HCT116 (cell line): ENCODE measurements at regions not wholly inside any gene's neighbourhood (a gene's known extent, or its start where the extent isn't known, plus 50 kb on each side); places are given as distances from the start of the nearest gene placed in this dataset.

Source experiments
- ATAC-seq: fragments of 200-7000 bp; cut with Tn5 transposase; 2 replicates; pipeline ENCODE4 v1.9.1; 2020; ENCODE audit warnings: mild to moderate bottlenecking, moderate library complexity
- BruUV-seq: library from RNA; stranded (reverse); fragments of 400-500 nt; replicated peaks from 2 replicates; lab custom pipeline; 2021; lab: Mats Ljungman, UMichigan
- CTCF ChIA-PET: fragments of 300-600 bp; sonication (Branson Sonifier 250); formaldehyde crosslinking; loops from one replicate; lab custom pipeline; 2021; ENCODE audit warnings: antibody characterized with exemption; lab: Charles Lee
- POLR2A ChIA-PET: fragments of 300-600, 350-600 bp; sonication (Branson Sonifier 250); formaldehyde crosslinking; loops from one replicate; lab custom pipeline; 2021; ENCODE audit warnings: antibody characterized with exemption; lab: Charles Lee
- RAD21 ChIA-PET, 2 experiments: fragments of 300-600 bp; sonication (Branson Sonifier 250); formaldehyde crosslinking; loops; one replicate each; lab custom pipeline; 2023; ENCODE audit warnings: low total read pairs in 2 of 2; ENCODE audit not compliant: uncharacterized antibody in 2 of 2, unreplicated experiment in 2 of 2, low non-redundant PET in 1 of 2; lab: Charles Lee
- DNase-seq: peaks from one replicate; pipeline ENCODE4 v3.0.0-alpha.2; 2010; ENCODE audit warnings: low read depth, low spot score
- H2AFZ ChIP-seq: fragments of 200-600 bp; shearing (Covaris generic), sonication (generic); 2 replicates; pipeline ENCODE4 v1.6.1; 2017; ENCODE audit warnings: low read depth, mixed run types, mixed read lengths, antibody characterized with exemption, low read length; ENCODE audit not compliant: poor library complexity, severe bottlenecking
- H3K27ac ChIP-seq: 2 replicates; pipeline ENCODE4 v1.5.1; 2012; ENCODE audit warnings: low read depth, low read length
- H3K27me3 ChIP-seq: fragments of 200-600 bp; sonication (generic); 2 replicates; pipeline ENCODE4 v1.6.1; 2016; ENCODE audit warnings: mixed run types, low read length, mixed read lengths; ENCODE audit not compliant: insufficient read depth
- H3K36me3 ChIP-seq, 2 experiments: fragments of 200-500 bp in 1 of 2; fragments of 200-600 bp in 1 of 2; sonication (Bioruptor generic) in 1 of 2; sonication (generic) in 1 of 2; 2 replicates each; pipeline versions ENCODE4 v1.5.1 to v1.6.1; 2014 to 2016; ENCODE audit warnings: low read length in 2 of 2, inconsistent platforms in 1 of 2, mixed read lengths in 1 of 2, mixed run types in 1 of 2; ENCODE audit not compliant: insufficient read depth in 2 of 2, control insufficient read depth in 1 of 2
- H3K4me1 ChIP-seq, 2 experiments: fragments of 200-600 bp in 1 of 2; sonication (generic) in 1 of 2; 2 replicates each; pipeline versions ENCODE4 v1.5.1 to v1.6.1; 2012 to 2017; ENCODE audit warnings: low read length in 2 of 2, inconsistent platforms in 1 of 2, mild to moderate bottlenecking in 1 of 2, mixed read lengths in 1 of 2, mixed run types in 1 of 2, moderate library complexity in 1 of 2; ENCODE audit not compliant: insufficient read depth in 2 of 2, control insufficient read depth in 1 of 2
- H3K4me2 ChIP-seq: fragments of 200-600 bp; sonication (generic); 2 replicates; pipeline ENCODE4 v1.6.1; 2017; ENCODE audit warnings: mixed run types, low read length, mixed read lengths
- H3K4me3 ChIP-seq, 2 experiments: fragments of 200-600 bp in 1 of 2; sonication (generic) in 1 of 2; replicated peaks in 1 of 2; 2 replicates each; pipeline ENCODE4 v1.5.1; 2011 to 2016; ENCODE audit warnings: low read length in 2 of 2, control low read depth in 1 of 2, low read depth in 1 of 2, mild to moderate bottlenecking in 1 of 2, mixed read lengths in 1 of 2, mixed run types in 1 of 2
- H3K79me2 ChIP-seq: fragments of 200-600 bp; sonication (generic); 2 replicates; pipeline ENCODE4 v1.6.1; 2017; ENCODE audit warnings: mild to moderate bottlenecking, mixed run types, low read length, moderate library complexity, mixed read lengths; ENCODE audit not compliant: insufficient read depth
- H3K9ac ChIP-seq: fragments of 200-600 bp; sonication (generic); 2 replicates; pipeline ENCODE4 v1.6.1; 2016; ENCODE audit warnings: low read length, mixed read lengths
- H3K9me2 ChIP-seq: fragments of 200-600 bp; sonication (generic), shearing (Covaris generic); 2 replicates; pipeline ENCODE4 v1.6.1; 2017; ENCODE audit warnings: mixed run types, mild to moderate bottlenecking, moderate library complexity; ENCODE audit not compliant: insufficient read depth
- H3K9me3 ChIP-seq, 2 experiments: fragments of 200-500 bp in 1 of 2; fragments of 200-600 bp in 1 of 2; sonication (Bioruptor generic) in 1 of 2; sonication (generic) in 1 of 2; 2 replicates each; pipeline ENCODE4 v1.6.1; 2014 to 2017; ENCODE audit warnings: low read length in 2 of 2, mixed read lengths in 2 of 2, inconsistent platforms in 1 of 2, low read depth in 1 of 2, mild to moderate bottlenecking in 1 of 2, mixed run types in 1 of 2, moderate library complexity in 1 of 2; ENCODE audit not compliant: control insufficient read depth in 1 of 2, insufficient read depth in 1 of 2
- H4K20me1 ChIP-seq: fragments of 200-600 bp; sonication (generic), shearing (Covaris generic); 2 replicates; pipeline ENCODE4 v1.6.1; 2017; ENCODE audit warnings: mixed run types, mild to moderate bottlenecking, moderate library complexity; ENCODE audit not compliant: insufficient read depth
- ATF3 ChIP-seq: IDR thresholded peaks from 2 replicates; pipeline ENCODE4 v1.6.1; 2012
- CEBPB ChIP-seq: IDR thresholded peaks from 2 replicates; pipeline ENCODE4 v1.6.1; 2012; ENCODE audit warnings: low read depth
- CTCF ChIP-seq, 3 experiments: fragments of 200-600 bp in 1 of 3; sonication (generic) in 1 of 3; IDR thresholded peaks in 2 of 3; conservative IDR thresholded peaks in 1 of 3; 2 replicates each; pipeline ENCODE4 v1.5.1; 2012 to 2017; ENCODE audit warnings: low read depth in 2 of 3, low read length in 2 of 3, antibody characterized with exemption in 1 of 3, borderline replicate concordance in 1 of 3, control low read depth in 1 of 3, mild to moderate bottlenecking in 1 of 3, mixed read lengths in 1 of 3, mixed run types in 1 of 3, moderate library complexity in 1 of 3; ENCODE audit not compliant: insufficient read depth in 1 of 3
- ELF1 ChIP-seq: IDR thresholded peaks from 2 replicates; pipeline ENCODE4 v1.6.1; 2012; ENCODE audit warnings: low read depth, borderline replicate concordance
- EZH2 ChIP-seq: fragments of 200-600 bp; sonication (generic); IDR thresholded peaks from 2 replicates; pipeline ENCODE4 v1.6.1; 2017; ENCODE audit warnings: antibody characterized with exemption, mixed run types
- EZH2phosphoT487 ChIP-seq: fragments of 200-600 bp; IDR thresholded peaks from 2 replicates; pipeline ENCODE4 v1.6.1; 2018; ENCODE audit warnings: antibody characterized with exemption, borderline replicate concordance
- FOSL1 ChIP-seq: IDR thresholded peaks from 2 replicates; pipeline ENCODE4 v1.6.1; 2012; ENCODE audit warnings: low read depth
- MAX ChIP-seq: IDR thresholded peaks from 2 replicates; pipeline ENCODE4 v1.6.1; 2012
- POLR2A ChIP-seq: IDR thresholded peaks from 2 replicates; pipeline ENCODE4 v1.7.0; 2011; ENCODE audit warnings: borderline replicate concordance; ENCODE audit not compliant: insufficient read depth, insufficient read length; ENCODE audit errors: extremely low read depth
- POLR2AphosphoS5 ChIP-seq: IDR thresholded peaks from 2 replicates; pipeline ENCODE4 v1.6.1; 2011; ENCODE audit warnings: mild to moderate bottlenecking, low read depth, low read length, moderate library complexity
- RAD21 ChIP-seq: IDR thresholded peaks from 2 replicates; pipeline ENCODE4 v1.6.1; 2012; ENCODE audit warnings: low read depth, mild to moderate bottlenecking
- SIN3A ChIP-seq: IDR thresholded peaks from 2 replicates; pipeline ENCODE4 v1.6.1; 2012; ENCODE audit warnings: low read depth
- SP1 ChIP-seq: IDR thresholded peaks from 2 replicates; pipeline ENCODE4 v1.6.1; 2012; ENCODE audit warnings: low read depth
- TCF7L2 ChIP-seq: IDR thresholded peaks from 2 replicates; pipeline ENCODE4 v1.7.0; 2011; ENCODE audit warnings: borderline replicate concordance, inconsistent platforms; ENCODE audit not compliant: insufficient read depth, insufficient read length; ENCODE audit errors: extremely low read depth
- YY1 ChIP-seq: IDR thresholded peaks from 2 replicates; pipeline ENCODE4 v1.6.1; 2011; ENCODE audit warnings: low read length, low read depth, moderate library complexity, mild to moderate bottlenecking; ENCODE audit not compliant: insufficient replicate concordance; ENCODE audit errors: extremely low read depth
- ZBTB33 ChIP-seq: IDR thresholded peaks from 2 replicates; pipeline ENCODE4 v1.6.1; 2011; ENCODE audit warnings: mild to moderate bottlenecking, low read length, moderate library complexity; ENCODE audit not compliant: insufficient replicate concordance; ENCODE audit errors: extremely low read depth
- ZNF274 ChIP-seq: fragments of 200-500 bp; sonication (Bioruptor generic); IDR thresholded peaks from 2 replicates; pipeline ENCODE4 v1.6.1; 2014; ENCODE audit warnings: mild to moderate bottlenecking, low read depth, low read length, inconsistent platforms
- intact Hi-C: fragments of 100-400 bp; cut with micrococcal nuclease; formaldehyde crosslinking; loops from 2 replicates; pipeline ENCODE4 v1.10.0; 2022

- H3K79me2 ChIP-seq: no peaks in the 10 kb centered on the region
- H3K27ac ChIP-seq: no peak overlapping the region
- ATAC-seq: no peak
- ChIA-PET POLR2A (no interaction called here), CTCF (no interaction called here), RAD21 (no interaction called here)
- no peaks in the 10 kb centered on the region for H3K36me3 ChIP-seq
- peaks cover 4% of the 10 kb centered on the region; the same call in 1 of the 2 replicates for H4K20me1 ChIP-seq
- peaks cover 73% of the 10 kb centered on the region for H3K27me3 ChIP-seq
- BruUV-seq: no TSS peak
- H3K9me2 ChIP-seq: no peaks in the 10 kb centered on the region
- intact Hi-C loops: no loop called here
- no peak overlapping the region for H3K9ac ChIP-seq
- no peak overlapping the region for H3K4me3 ChIP-seq
- DNase-seq: no peak
- no peaks in the 10 kb centered on the region for H3K9me3 ChIP-seq
- no peak overlapping the region for H2AFZ ChIP-seq
- H3K4me2 ChIP-seq: no peak overlapping the region
- TF ChIP-seq ELF1 (no peak), CEBPB (no peak), MAX (no peak), CTCF (IDR thresholded peaks at IDR 0.05 in 2 of 3, conservative IDR thresholded peaks at IDR 0.05 in 1 of 3; ENCODE audit: borderline replicate concordance in 1 of 3, insufficient read depth in 1 of 3, low read depth in 2 of 3, low read length in 2 of 3) (no peak), SIN3A (no peak), YY1 (no peak), EZH2 (no peak), RAD21 (no peak), ZNF274 (no peak), SP1 (no peak), ZBTB33 (no peak), TCF7L2 (no peak), POLR2AphosphoS5 (no peak), FOSL1 (no peak), ATF3 (no peak), EZH2phosphoT487 (no peak), POLR2A (no peak)
- H3K4me1 ChIP-seq: no peaks in the 10 kb centered on the region
Observed at GRCh38 chr15:96414875-96415274, 84.4 kb downstream of the NR2F2 start.
